GM12874 (cell line): ENCODE measurements at regions not wholly inside any gene's neighbourhood (a gene's known extent, or its start where the extent isn't known, plus 50 kb on each side); places are given as distances from the start of the nearest gene placed in this dataset.

ENCODE experiments used
- CTCF ChIP-seq: IDR thresholded peaks from 2 replicates; pipeline ENCODE4 v1.5.1; 2011; ENCODE audit warnings: low read depth, mild to moderate bottlenecking, control low read depth, low read length, moderate library complexity; ENCODE audit not compliant: insufficient read depth

DNA sequence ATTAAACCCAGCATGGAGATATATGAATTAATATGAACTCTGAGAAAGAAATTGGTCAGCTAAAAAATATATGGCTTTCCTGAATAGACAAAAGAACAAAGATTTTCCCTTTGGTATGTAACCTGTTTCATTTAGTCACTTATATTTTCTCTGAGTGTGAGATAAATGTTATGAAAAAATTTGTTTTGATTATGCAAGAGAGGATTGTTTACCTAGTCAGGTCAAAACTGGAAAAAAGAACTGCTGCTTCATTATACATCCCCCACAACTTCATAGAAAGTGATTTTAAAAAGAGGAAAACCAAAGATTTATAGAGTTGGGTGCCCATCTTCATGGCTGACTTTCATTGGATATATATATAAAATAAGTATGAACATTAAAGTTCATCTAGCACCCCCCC, 242.2 kb upstream of the FN1 start:
- TF ChIP-seq CTCF: no peak

DNA sequence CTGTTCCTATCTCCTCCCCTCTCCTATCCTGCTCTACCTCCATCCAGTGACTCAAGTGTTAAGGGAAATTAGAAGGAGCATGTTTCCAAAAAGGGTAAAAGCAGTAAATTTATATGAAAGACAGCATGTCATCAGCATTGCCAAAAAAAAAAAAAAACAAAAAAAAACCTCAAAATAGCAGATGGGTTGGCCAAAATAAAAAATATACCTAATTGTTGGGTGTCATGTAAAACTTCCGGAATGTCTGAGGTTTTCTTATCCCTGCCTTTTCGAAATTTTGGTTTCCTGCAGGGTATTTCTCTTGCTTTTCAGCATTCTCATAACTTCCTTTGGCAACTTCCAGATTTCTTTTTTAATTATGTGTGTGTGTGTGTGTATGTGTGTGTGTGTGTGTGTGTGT, 241.6 kb upstream of the FN1 start:
- TF ChIP-seq CTCF: no peak

DNA sequence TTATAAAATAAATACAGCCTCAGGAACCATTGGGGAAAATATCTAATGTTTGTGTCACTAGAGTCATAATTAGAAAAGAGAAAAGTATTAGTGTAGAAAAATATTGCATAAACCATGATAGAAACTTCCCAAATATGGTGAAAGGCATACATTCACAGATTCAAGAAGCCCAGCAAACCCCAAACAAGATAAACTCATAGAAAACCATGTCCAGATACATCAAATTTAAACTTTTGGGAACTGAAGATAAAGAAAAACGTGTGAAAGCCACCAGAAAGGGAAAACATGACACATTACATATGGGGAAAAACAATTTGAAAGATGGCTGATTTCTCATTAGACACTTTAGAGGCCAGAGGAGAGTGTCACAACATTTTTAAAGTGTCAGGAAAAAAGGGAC, 236.5 kb upstream of the FN1 start:
- no peak for TF ChIP-seq CTCF

DNA sequence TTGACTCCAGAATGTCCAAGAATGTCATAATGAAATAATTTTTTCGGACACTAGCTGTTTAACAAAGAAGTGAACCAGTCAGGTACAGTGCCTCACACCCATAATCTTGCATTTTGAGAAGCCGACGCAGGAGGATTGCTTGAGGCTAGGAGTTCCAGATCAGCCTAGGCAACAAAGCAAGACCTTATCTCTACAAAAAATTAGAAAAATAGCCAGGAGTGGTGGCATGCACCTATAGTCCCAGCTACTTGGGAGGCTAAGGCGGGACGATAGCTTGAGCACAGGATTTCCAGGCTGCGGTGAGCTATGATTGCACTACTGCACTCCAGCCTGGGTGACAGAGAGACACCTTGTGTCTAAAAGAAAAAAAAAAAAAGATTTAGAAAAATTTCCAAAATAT, 235.8 kb upstream of the FN1 start:
- no peak for TF ChIP-seq CTCF

DNA sequence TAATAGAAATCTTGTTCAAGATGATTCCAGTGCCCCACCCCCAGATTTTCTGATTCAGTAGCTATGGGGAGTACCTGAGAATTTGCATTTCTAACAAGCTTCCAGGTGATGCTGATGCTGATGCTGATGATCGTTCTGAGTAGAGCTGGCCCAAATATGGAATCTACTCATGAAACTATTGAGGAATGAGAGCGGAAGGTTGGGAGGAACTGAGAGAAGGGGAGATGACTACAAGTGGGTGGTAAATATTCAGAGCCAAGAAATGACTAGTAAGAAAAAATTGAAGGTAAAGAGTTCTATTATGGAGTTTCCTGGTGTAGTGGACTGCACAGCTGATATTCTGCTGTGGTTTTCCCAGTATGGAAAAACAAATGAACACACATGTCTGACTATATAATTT, 235.4 kb upstream of the FN1 start:
- TF ChIP-seq CTCF: no peak

GRCh38 chr2:215670396-215670795, 234.5 kb upstream of the FN1 start:
- no peak for TF ChIP-seq CTCF

DNA sequence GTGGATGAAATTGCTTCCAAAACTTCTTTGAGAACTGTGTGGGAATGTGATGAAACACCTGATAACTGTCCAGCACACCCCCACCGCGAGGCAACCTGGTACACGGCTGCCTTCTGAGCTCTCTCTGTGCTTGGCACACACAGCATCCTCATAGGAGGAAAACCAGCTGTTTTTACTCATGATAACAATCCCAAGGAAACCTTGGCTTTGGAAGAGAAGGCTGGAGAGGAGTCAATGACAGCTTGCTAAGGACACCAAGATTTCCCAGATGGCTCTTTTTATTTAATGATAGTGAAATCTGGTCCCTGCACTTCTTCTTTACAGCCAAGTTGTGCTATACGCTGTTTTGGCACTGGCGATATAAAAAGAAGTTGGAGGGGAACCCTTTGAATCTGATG, 232.5 kb upstream of the FN1 start:
- no peak for TF ChIP-seq CTCF

- no peak for TF ChIP-seq CTCF
These were observed 231.9 kb upstream of the FN1 start for GRCh38 chr2:215667585-215668377.
